ENCODE measurements at regions not wholly inside any gene's neighbourhood (a gene's known extent, or its start where the extent isn't known, plus 50 kb on each side); places are given as distances from the start of the nearest gene placed in this dataset.

DNA sequence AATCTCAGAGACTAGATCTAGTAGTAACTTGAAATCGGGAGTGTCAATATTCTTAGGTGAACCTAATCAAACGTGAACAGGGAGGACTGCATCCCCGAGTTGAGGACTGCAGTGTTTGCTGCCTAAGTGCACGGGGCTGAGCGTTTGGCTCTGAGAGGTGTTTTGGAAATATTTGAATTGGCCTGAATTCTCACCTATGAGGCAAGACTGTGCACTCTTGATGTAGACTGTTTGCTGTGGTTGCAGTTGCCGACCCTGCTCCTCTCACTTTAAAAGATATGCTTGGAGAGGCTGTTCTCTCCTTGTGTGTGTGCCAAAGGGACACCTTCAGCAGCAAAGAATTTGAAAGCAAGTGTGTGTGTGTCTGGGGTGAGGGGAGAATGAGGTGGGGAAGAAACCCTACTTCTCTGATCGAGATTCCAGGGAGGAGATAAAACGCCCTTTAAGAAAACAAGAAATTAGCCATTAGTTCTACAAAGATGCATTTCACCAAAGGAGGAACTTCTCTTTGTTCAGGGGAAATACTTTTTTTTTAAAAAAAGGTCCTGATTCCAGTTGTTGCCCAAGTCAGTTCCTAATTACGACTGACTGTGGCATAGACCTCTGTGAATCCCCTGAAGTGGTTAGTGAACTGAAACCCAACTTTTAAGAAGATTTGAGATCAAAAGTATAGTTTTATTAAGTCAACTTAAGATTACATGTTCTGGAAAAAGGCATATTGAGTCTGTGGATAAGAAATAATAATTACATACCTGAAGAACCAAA, 106.6 kb downstream of the DYRK2 start:
- 70 to 74% (median 71%) methylated on average over 9 of the region's 9 CpGs for WGBS, 5 donors
- Histone ChIP-seq H3K4me1 (peaks cover 0 to 12% (median 0%) of the 10 kb centered on the region in 6 donors), H3K27ac (no peak overlapping the region), H3K36me3 (no peaks in the 10 kb centered on the region), H3K4me3 (no peak overlapping the region), H3K9me3 (no peaks in the 10 kb centered on the region), H3K27me3 (replicated peaks in 1 of 7) (no peaks in the 10 kb centered on the region)
- no peak for DNase-seq
- intact Hi-C loops (cut with DNase I; ENCODE audit: low total_unique reads): no loop called here
- TF ChIP-seq POLR2AphosphoS5 (IDR thresholded peaks at IDR 0.05): no peak
- TF ChIP-seq CTCF (IDR thresholded peaks at IDR 0.05 in 8 of 11, conservative IDR thresholded peaks at IDR 0.05 in 3 of 11): no peak
- no peak for TF ChIP-seq POLR2A (IDR thresholded peaks at IDR 0.05)

DNA sequence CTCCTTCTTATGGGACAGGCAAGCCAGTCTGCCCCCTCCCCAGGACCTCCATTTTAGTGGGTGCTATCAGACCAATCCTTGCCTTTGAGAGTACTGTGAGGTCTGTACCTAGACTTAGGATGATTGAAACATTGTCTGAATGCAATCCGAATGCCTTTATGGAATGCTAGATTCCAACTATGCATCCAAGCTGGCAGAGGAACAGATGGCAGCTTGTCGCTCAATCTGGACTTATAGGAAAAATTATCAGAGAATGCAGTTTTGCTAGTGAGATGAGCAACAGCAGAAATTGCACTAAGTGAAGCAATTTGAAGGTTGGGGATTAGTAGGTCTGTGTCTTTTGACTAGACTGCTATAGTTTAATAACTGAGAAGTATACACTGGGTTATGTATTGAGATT, 109.1 kb downstream of the DYRK2 start:
- TF ChIP-seq CTCF (IDR thresholded peaks at IDR 0.05 in 8 of 11, conservative IDR thresholded peaks at IDR 0.05 in 3 of 11) (no peak), POLR2A (IDR thresholded peaks at IDR 0.05) (no peak), POLR2AphosphoS5 (IDR thresholded peaks at IDR 0.05) (no peak)
- Histone ChIP-seq H3K36me3 (no peaks in the 10 kb centered on the region), H3K9me3 (no peaks in the 10 kb centered on the region), H3K27ac (no peak overlapping the region), H3K27me3 (replicated peaks in 1 of 7) (no peaks in the 10 kb centered on the region), H3K4me1 (peaks cover 0 to 12% (median 0%) of the 10 kb centered on the region in 6 donors), H3K4me3 (no peak overlapping the region)
- 90 to 100% (median 97%) methylated on average over 2 of the region's 2 CpGs for WGBS, 5 donors
- DNase-seq: no peak
- intact Hi-C loops (cut with DNase I; ENCODE audit: low total_unique reads): no loop called here

GRCh38 chr12:67758119-67758518, 109.6 kb downstream of the DYRK2 start:
- no peaks in the 10 kb centered on the region for H3K36me3 ChIP-seq
- H3K27ac ChIP-seq: no peak overlapping the region
- intact Hi-C loops (cut with DNase I; ENCODE audit: low total_unique reads): no loop called here
- H3K9me3 ChIP-seq: no peaks in the 10 kb centered on the region
- WGBS, 5 donors: 38 to 49% (median 44%) methylated on average over 2 of the region's 2 CpGs
- TF ChIP-seq POLR2A (IDR thresholded peaks at IDR 0.05) (no peak), POLR2AphosphoS5 (IDR thresholded peaks at IDR 0.05) (no peak), CTCF (IDR thresholded peaks at IDR 0.05 in 8 of 11, conservative IDR thresholded peaks at IDR 0.05 in 3 of 11) (no peak)
- DNase-seq: peak; percentile 77
- no peak overlapping the region for H3K4me3 ChIP-seq
- H3K4me1 ChIP-seq: peaks cover 0 to 12% (median 0%) of the 10 kb centered on the region in 6 donors
- no peaks in the 10 kb centered on the region for H3K27me3 ChIP-seq (replicated peaks in 1 of 7)

DNA sequence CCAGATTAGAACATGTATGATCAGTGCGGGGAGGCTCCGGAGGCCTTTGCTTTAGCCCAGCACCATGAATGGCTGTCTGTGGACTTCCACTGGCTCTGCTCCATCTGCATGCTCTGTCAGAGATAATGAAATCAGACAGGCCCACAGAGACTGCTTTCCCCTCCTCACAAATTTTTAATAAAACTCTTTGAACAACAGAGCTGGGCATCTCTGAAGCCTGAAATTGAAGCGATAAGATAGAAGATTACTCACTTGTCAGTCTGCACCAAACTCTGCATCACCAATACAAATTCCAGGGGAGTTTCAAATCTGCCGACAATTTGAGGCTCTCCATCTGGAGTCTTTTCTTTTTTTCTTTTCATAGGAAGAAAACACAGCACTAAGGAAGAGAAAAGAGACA, 110.0 kb downstream of the DYRK2 start:
- Histone ChIP-seq H3K27ac (no peak overlapping the region), H3K4me1 (peaks cover 0 to 12% (median 0%) of the 10 kb centered on the region in 6 donors), H3K36me3 (no peaks in the 10 kb centered on the region), H3K4me3 (no peak overlapping the region), H3K27me3 (replicated peaks in 1 of 7) (no peaks in the 10 kb centered on the region), H3K9me3 (no peaks in the 10 kb centered on the region)
- intact Hi-C loops (cut with DNase I; ENCODE audit: low total_unique reads): no loop called here
- no peak for TF ChIP-seq POLR2AphosphoS5 (IDR thresholded peaks at IDR 0.05)
- no peak for TF ChIP-seq CTCF (IDR thresholded peaks at IDR 0.05 in 8 of 11, conservative IDR thresholded peaks at IDR 0.05 in 3 of 11)
- TF ChIP-seq POLR2A (IDR thresholded peaks at IDR 0.05): no peak
- 92 to 94% (median 93%) methylated on average over 4 of the region's 4 CpGs for WGBS, 5 donors
- DNase-seq: no peak

Measured in spleen (tissue), 11 donors.